ENCODE measurements at regions not wholly inside any gene's neighbourhood (a gene's known extent, or its start where the extent isn't known, plus 50 kb on each side); places are given as distances from the start of the nearest gene placed in this dataset.

DNA sequence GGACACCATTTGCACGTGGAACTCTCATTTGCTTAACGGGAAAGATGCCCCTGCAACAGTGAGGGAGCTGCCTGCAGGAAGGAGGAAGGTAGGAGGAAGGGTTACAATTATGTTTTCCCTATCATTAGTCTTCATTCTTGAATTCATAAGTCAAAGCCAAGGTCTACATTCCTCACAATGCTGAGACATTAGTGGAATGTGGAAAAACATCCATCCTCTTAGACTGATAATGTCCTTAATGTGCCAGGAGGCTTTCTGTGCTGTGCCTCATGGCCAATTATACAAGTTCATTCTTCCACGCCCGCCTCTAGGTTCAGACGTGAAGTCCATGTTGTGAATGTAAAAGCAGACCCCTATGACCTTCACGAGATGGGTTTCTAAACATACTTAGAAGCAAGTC lies 1212.4 kb upstream of the TMEM132C start:
- TF ChIP-seq, protein P1, sequence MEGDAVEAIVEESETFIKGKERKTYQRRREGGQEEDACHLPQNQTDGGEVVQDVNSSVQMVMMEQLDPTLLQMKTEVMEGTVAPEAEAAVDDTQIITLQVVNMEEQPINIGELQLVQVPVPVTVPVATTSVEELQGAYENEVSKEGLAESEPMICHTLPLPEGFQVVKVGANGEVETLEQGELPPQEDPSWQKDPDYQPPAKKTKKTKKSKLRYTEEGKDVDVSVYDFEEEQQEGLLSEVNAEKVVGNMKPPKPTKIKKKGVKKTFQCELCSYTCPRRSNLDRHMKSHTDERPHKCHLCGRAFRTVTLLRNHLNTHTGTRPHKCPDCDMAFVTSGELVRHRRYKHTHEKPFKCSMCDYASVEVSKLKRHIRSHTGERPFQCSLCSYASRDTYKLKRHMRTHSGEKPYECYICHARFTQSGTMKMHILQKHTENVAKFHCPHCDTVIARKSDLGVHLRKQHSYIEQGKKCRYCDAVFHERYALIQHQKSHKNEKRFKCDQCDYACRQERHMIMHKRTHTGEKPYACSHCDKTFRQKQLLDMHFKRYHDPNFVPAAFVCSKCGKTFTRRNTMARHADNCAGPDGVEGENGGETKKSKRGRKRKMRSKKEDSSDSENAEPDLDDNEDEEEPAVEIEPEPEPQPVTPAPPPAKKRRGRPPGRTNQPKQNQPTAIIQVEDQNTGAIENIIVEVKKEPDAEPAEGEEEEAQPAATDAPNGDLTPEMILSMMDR (IDR thresholded peaks at IDR 0.05), result no peak
- no peak for TF ChIP-seq POLR2A (IDR thresholded peaks at IDR 0.05)
